DMS53 (cell line): ENCODE measurements at regions not wholly inside any gene's neighbourhood (a gene's known extent, or its start where the extent isn't known, plus 50 kb on each side); places are given as distances from the start of the nearest gene placed in this dataset.
A peak's percentile ranks its signal among the peaks of the same experiment; 100 is the strongest.
"Not testable (repeated sequence)": the region's sequence is repeated elsewhere in the genome, so short reads cannot be mapped to it uniquely, and the experiment has no call there.

ENCODE experiments used
- DNase-seq: peaks from one replicate; lab custom pipeline; 2025; lab: John Stamatoyannopoulos, UW

- DNase-seq: no peak
Observed at GRCh38 chr4:37771771-37772170, 54.7 kb upstream of the PGM2 start.

GRCh38 chr4:37770016-37770415 lies 56.5 kb upstream of the PGM2 start:
- DNase-seq: no peak

- DNase-seq: no peak
Observed at GRCh38 chr4:37769391-37769989, 57.0 kb upstream of the PGM2 start.

GRCh38 chr4:37767546-37767945 lies 58.9 kb upstream of the PGM2 start:
- DNase-seq: peak; percentile 90

- no peak for DNase-seq
Observed at GRCh38 chr4:37767019-37767418, 59.5 kb upstream of the PGM2 start.

GRCh38 chr4:37765741-37766140 lies 60.7 kb upstream of the PGM2 start:
- DNase-seq: peak; percentile 98

GRCh38 chr4:37763831-37764230 lies 62.7 kb upstream of the PGM2 start:
- DNase-seq: peak; percentile 90

- peak; percentile 59 for DNase-seq
Observed at GRCh38 chr4:37762991-37763368, 63.5 kb upstream of the PGM2 start.

GRCh38 chr4:37762294-37762990 lies 64.0 kb upstream of the PGM2 start:
- DNase-seq: peak; percentile 72

- no peak for DNase-seq
Observed at GRCh38 chr4:37760840-37761239, 65.6 kb upstream of the PGM2 start.

GRCh38 chr4:37759833-37760232 lies 66.7 kb upstream of the PGM2 start:
- no peak for DNase-seq

GRCh38 chr4:37758226-37758625 lies 68.3 kb upstream of the PGM2 start:
- peak; percentile 43 for DNase-seq

GRCh38 chr4:37757761-37758160 lies 68.7 kb upstream of the PGM2 start:
- no peak for DNase-seq

- DNase-seq: no peak
Observed at GRCh38 chr4:37757121-37757520, 69.4 kb upstream of the PGM2 start.

- DNase-seq: peak; percentile 35
Observed at GRCh38 chr4:37754410-37755185, 68.4 kb upstream of the RELL1 start.

GRCh38 chr4:37749398-37749988 lies 63.3 kb upstream of the RELL1 start:
- no peak for DNase-seq

- DNase-seq: no peak
Observed at GRCh38 chr4:37748485-37748884, 62.3 kb upstream of the RELL1 start.

GRCh38 chr4:37747772-37748330 lies 61.7 kb upstream of the RELL1 start:
- no peak for DNase-seq

- DNase-seq: not testable (repeated sequence)
Observed at GRCh38 chr4:37746852-37747251, 60.7 kb upstream of the RELL1 start.

GRCh38 chr4:37745946-37746345 lies 59.8 kb upstream of the RELL1 start:
- DNase-seq: no peak

- peak; percentile 33 for DNase-seq
Observed at GRCh38 chr4:37742149-37742548, 56.0 kb upstream of the RELL1 start.

GRCh38 chr4:37741564-37741963 lies 55.4 kb upstream of the RELL1 start:
- no peak for DNase-seq
